Superior temporal gyrus (tissue), 1 donor: ENCODE measurements at regions not wholly inside any gene's neighbourhood (a gene's known extent, or its start where the extent isn't known, plus 50 kb on each side); places are given as distances from the start of the nearest gene placed in this dataset.

Experiments
- DNase-seq: peaks from one replicate; pipeline ENCODE4 v3.0.0-alpha.2; 2016; ENCODE audit errors: extremely low spot score

DNA sequence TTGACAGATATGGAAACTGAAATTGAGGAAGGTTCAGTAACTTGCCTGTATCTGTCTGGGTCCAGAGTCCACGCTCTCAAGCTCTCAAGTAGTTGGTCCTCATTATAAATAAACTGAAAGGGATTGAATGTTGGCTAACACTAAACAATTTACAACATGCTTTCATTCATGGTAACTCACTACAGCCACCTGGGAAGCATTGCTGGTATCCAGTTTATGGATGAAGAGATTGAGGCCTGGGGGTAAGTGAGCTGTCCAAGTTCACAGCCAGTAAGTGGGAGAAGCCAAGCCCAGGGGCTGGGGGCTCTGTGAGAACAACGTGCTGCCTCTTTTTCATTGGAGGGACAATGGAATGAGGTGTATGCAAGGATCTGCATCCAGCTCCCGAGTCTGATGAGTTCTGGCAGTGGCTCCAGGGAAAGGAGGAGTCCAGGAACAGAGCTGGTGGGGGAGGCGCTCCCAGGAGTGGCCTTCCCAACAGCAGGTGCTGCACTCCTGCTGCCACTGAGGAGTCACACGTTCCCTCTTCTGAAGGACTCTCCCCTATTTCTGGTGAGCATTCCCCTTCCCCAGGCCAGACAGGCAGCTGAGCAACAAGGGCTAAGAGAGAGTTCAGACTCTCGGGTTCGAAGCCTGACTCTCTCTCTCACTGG is 175.8 kb downstream of the CSNK2A3 start:
- DNase-seq, result no peak

DNA sequence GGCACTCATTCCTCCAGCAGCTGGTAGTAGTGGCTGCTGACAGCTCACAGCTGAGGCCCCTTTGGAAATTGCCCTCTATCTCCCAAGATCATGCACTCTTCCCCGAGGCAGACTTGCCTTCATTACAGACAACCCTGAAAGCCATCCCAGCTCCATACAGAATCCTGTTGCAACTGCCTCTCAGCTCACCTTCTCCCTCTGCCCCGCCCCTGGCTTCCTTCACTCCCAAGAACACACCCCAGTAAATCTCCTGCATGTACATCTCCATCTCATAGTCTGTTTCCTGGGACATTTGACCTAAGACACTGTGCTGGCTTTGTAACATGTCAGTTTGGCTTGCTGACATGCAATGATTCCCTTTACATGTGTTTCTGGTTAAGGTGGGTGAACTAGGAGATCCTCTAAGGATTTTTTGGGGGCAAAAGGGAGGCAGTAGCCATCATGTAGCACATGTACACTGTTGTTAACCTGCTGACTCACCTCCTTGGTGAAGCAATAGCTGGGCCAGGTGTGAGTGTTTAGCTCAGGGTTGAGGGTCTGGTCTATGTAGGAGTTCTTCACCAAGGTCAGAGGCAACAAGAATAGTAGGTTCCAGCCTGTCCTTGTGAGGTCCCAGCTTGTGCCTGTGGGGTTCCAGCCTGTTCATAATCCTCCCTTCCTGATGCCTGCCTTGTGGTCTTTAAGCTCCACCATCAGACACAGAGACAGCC is 179.6 kb downstream of the CSNK2A3 start:
- DNase-seq, result no peak

- peak; percentile 57 for DNase-seq
These were observed 181.2 kb downstream of the CSNK2A3 start for GRCh38 chr11:11171854-11172253.

DNA sequence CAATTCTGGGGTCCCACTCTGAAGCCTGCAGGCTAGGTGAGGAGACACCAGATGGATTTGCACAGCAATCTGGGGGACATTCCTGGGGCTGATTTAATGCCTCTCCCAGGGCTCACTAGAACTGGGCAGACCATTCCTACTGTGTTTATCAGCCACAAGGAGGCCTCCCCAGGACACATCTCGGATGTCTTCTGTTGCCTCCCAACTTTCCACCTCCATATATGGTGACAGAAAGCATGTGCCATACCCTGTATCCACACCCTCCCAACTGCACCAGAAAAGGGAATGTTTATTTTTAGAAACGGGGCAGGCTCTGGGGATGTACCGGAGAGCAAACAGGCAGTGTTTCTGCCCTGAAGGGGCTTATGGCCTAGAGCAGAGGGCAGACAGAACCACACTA is 181.8 kb downstream of the CSNK2A3 start:
- no peak for DNase-seq

DNA sequence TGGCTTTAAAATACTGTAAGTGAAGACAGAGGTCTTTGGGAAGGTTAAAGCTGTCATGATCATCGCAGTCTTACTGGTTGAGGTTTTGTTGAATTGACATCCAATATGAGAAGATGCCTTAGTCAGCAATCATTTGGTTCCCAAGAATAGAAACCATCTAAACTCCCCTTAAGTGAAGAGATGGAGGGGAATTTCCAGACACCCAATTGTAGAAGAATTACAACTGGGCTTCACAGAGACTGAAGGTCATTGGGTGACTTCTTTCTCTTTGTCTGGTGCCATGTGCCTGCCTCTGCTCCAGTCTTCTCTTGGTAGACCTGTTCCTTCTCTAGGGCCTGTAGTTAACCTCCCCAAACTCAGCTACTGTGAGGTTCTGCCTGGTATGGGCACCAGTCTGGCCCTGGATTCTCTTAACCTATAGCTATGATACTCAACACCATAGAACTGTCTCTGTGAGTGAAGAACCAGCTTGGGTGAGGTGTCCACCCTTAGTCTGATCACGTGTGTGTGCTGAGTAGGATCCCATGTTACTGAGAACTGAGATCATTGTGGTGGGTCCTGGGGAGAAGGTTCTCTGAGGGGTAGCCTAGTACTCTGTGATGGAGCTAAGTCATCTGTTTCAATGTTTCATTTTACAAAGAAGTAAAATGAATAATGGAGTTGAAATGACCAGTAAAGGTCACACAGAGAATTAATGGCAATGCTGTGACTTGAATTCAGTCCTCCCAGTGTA is 182.5 kb downstream of the CSNK2A3 start:
- no peak for DNase-seq

GRCh38 chr11:11169715-11170351 is 183.2 kb downstream of the CSNK2A3 start:
- DNase-seq, result no peak

DNA sequence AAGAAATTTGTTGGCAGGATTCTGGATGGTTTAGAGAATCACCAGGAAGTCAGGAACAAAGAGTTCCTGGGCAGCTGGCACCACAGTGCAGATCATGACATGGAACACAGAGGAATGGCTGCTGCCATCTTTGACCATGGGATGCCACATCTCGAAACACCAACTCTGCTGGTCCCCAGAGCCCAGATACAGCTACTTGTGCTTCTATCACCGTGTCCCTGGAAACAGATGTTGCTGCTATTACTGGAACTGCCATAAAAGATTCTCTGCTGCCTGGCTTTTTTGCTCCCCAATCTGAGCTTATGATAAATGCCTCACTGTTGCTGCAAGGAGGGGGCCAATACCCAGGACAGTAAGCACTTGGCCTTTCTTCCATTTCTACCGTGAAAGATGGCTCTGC is 185.2 kb downstream of the CSNK2A3 start:
- peak; percentile 53 for DNase-seq

- no peak for DNase-seq
These were observed 188.7 kb downstream of the CSNK2A3 start for GRCh38 chr11:11164334-11164690.

DNA sequence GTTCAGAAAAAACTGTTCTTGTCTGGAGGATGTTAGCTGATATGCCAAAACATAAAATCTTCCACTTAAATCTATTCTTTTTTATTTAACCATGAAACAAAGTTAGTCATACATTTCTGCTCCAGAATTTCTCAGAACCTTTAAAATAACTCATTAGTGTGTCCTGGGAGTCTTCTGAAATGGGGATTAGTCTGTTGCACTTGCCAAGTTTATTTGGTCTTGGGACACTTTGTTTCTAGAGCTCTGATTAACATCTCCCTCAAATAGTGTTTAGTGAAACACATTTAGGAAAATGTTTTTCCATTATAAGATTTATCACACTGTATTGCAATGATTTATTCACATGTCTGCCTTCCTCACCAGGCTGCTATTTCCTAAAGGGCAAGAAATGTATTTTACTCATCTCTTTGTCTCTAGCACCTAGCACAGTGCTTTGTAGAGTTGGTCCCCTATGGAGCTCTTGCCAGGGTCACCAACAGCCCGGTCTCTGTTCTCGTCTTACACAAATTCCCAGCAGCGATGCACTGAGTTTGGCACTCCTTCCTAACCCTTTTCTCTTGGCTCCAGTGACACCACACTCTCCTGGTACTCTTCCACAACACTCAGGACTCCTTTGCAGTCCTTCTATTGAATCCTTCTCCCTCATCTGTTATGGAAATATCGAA is 189.2 kb downstream of the CSNK2A3 start:
- DNase-seq, result peak; percentile 54

DNA sequence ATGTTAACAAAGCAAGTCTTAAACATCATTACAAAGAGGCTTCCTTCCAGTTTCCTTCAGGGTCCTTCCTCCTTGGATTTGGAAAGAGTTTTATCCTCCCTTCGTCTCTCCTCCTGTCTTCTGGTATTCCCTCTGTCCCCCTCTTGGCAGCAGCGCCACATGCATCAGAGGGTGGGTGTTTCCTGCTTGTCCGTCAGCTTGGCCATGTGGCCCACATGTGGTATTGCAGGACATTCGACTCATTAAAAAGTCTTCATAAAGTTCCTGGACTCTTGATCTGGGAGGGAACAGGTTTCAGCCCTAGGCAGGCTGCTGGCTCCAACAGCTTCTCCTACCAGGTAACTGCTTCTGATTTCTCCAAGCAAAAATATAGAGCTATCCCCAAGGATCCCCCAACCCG is 189.8 kb downstream of the CSNK2A3 start:
- DNase-seq, result no peak

GRCh38 chr11:11157185-11157584 is 195.9 kb downstream of the CSNK2A3 start:
- no peak for DNase-seq

DNA sequence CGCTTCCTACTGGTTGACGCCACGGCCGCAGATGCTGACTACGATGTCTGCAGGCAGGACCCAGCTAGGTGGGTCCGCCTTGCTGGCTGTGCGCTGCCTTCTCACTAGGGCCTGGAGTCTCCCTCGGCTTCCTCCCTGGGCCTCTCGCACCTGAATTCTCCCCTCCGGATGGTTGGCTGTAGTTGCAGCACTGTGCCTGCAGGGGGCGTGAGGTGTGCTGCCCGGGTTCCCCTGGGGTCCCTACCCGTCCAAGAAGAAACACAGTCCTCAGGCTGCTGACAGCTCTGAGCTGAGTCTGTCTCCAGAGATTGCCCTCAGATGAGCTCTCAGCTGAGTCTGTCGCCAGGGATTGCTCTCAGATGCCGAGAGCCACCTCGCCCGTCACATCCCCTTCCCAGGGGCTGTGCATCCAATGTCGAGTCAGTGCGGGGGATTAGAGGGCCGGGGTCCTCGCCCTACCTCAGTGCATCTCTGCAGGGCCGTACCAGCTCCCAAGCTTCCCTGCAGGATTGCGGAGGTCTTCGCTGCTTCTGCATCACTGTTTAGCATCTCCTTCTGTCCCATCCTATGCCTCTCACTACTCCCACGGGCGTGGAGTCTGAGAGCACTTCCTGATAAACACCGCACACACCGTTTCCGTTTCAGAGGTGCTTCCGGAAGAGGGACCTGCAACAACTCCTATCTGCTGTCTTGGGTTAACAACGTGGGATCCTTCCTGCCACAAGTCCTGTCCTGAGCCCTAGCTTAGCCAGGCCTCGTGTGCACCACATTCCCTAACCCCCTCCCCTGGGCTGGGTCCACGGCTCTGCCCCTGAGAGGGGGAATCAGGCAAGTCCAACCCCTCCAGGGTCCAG is 196.9 kb downstream of the CSNK2A3 start:
- DNase-seq, result no peak

DNA sequence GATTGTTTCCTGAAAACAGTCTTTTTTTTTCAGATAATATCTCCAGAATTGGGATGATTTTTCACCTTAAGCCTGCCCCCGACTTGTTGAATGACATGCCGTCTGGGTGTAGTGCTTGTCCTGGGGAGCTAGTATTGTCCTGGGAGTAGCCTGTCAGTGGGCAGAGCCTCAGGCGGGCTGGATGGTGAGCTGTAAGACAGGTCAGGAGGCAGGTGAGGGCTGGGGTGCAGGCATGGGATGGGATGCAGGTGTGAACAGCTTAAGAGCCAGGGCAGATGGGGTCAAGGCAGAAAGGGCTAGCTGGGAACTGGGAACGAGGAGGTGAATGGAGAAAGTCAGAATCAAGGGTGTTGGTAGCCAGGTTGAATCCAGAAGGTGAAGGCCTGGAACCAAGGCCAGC is 200.2 kb downstream of the CSNK2A3 start:
- no peak for DNase-seq

DNA sequence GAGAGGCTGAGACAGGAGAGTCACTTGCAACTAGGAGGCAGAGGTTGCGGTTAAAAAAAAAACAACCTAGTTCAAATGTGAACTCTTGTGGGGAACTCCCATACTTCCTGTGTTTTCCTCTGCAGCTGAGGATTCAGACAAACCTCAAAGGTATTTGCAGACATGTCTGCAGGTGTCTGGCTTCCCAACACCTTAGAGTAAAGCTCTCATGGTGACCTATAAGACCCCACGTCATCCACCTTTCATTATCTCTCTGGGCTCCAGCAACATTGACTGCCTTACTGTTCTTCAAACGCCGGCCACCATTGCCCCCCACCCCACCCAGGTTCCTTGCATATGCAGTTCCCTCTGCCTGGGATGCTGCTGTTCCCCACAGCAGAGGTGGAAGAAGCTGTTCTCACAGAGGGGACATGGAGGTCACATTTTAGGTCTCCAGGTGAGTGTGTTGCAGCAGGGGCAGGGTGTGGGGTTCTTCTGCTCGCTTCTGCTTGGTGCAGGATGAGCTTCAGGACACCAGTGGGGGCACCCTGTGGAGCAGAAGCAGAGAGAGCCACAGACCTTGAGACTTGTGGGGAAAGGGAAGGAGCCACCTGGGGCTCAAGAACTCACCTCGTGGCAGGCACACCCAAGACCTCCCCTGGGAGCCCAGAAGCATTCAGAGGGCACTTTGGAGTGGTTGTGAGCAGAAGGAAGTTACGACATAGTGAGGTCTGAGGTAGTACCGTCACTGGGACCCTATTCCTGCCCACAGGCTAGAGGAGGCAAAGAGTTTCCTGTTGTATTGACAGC is 203.2 kb downstream of the CSNK2A3 start:
- no peak for DNase-seq

DNA sequence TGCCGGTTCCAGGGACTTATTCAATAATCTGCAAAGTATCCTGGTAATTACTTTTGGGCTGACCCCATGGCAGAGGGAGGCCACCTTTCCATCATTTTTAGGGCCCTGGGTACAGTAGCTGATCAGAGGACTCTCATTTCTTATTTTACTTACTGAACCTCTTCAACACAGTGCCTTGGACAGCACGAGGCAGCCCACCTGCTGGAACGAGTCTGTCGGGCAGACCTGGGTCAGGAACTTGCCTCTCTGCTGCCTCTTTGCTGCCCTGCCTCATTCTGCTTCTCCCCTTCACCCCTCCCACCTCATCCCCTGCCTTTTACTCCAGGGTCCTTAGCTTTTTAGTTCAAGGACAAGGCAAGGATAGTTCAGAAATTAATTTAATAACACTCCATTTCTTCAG is 204.5 kb downstream of the CSNK2A3 start:
- no peak for DNase-seq

DNA sequence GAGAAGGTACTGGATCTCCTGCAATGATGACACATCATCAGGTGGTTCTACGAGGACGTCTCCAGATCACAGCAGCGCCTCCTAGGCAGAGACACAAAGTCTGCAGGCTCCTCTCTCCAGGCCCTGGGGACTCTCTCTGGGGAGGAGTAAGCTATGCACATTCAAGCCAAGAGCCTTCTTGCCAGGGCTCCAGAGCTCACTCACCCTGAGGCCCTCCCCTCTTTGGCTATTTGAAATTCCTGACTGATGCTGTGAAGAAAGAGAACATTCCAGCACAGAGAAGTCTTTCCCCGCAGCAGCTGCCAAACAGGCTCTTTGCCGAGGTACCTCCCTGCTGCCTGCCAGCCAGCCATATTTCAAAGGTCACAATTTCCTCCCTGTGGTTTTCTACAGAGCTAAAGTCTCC is 204.9 kb downstream of the CSNK2A3 start:
- no peak for DNase-seq

DNA sequence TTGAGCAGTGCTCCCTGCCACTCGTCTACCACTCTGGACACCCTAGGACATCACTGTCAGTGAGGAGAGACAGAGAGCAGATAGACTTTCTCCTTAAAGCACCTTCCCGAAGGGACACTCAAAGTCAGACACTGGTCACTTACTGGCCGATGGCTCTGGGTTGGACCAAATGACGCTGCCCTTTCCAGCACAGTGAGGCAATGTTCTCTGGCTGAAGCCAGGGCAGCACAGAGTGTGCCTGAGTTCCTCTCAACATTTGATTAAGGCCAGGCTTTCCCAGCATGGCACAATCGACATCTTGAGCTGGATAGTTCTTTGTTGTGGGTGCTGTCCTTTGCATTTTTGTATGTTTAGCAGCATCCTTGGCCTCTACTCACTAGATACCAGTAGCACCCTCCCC is 206.2 kb downstream of the CSNK2A3 start:
- DNase-seq, result no peak

GRCh38 chr11:11143849-11144248 is 209.2 kb downstream of the CSNK2A3 start:
- DNase-seq, result no peak

- DNase-seq, result no peak
These were observed 210.6 kb downstream of the CSNK2A3 start for GRCh38 chr11:11142430-11142829.

DNA sequence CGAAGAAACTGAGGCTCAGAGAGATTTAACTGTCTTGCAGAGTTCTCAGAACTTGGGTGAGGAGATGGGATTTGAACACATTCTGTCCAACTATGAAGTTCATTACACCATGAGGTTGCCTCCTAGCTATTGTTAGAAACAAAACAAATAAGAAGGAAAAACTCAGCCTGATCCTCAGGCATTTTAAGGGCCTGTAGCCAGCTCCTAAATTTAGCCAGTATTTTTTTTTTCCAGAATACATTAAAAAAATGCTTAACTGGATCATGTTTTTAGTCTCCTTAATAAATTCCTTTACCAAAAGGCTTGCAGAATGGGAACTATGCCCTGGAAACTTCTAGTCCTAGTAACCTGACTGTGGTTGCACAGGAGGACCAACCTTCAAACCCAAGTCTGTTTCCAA is 212.0 kb downstream of the CSNK2A3 start:
- DNase-seq, result no peak
